ENCODE measurements at regions not wholly inside any gene's neighbourhood (a gene's known extent, or its start where the extent isn't known, plus 50 kb on each side); places are given as distances from the start of the nearest gene placed in this dataset.

DNA sequence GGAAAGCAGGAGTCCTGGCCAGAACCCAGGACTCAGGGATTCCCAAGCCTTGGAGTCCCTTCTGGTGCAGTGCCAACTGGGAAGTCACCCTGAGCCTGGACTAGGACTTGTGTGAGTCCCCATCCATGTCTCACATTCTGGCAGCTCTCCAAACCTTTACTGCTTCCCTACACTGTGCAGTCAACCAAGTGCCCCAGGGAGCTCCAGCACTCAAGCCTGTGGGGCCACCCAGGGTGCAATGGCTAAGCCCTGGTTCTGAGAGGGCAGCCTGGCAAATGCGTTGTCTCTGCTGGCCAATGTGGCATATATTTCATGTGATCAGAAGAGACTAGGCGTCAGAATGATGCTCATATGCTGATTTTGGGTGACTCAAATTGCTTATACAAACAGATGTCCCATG lies 223.4 kb downstream of the SP3 start:
- no peaks in the 10 kb centered on the region for H3K36me3 ChIP-seq (ENCODE audit: control insufficient read depth, low read length)
- no peaks in the 10 kb centered on the region; the same call in 1 of the 2 replicates for H3K9me3 ChIP-seq (ENCODE audit: control insufficient read depth, insufficient read depth, low read length)
- H3K79me2 ChIP-seq (ENCODE audit: control insufficient read depth, low read length): no peaks in the 10 kb centered on the region
- no peaks in the 10 kb centered on the region for H3K9me2 ChIP-seq (replicated peaks; ENCODE audit: control insufficient read depth, low read length)
- TF ChIP-seq EZH2phosphoT487 (IDR thresholded peaks at IDR 0.05; ENCODE audit: borderline replicate concordance, low read length) (no peak), CTCF (IDR thresholded peaks at IDR 0.05; ENCODE audit: low read depth, low read length, poor library complexity, severe bottlenecking) (no peak)
- peaks cover 6% of the 10 kb centered on the region; the same call in 1 of the 2 replicates for H3K27me3 ChIP-seq (ENCODE audit: control insufficient read depth, low read length)
- no peaks in the 10 kb centered on the region for H3K4me1 ChIP-seq (ENCODE audit: control insufficient read depth, low read length)
- no peaks in the 10 kb centered on the region for H4K20me1 ChIP-seq (ENCODE audit: control insufficient read depth, insufficient read depth, low read depth, low read length)
- 0 out of 2 replicates have a peak, but pooled peaks cover 4% of the 10 kb centered on the region for H3F3A ChIP-seq (ENCODE audit: control insufficient read depth, insufficient read depth)
- no peak overlapping the region for H3K27ac ChIP-seq (ENCODE audit: low read depth, low read length)
- no peak overlapping the region for H3K4me3 ChIP-seq (ENCODE audit: low read length)
- no peak overlapping the region for H3K4me2 ChIP-seq (ENCODE audit: low read length)

GRCh38 chr2:173747035-173747434 lies 218.1 kb downstream of the SP3 start:
- no peaks in the 10 kb centered on the region for H4K20me1 ChIP-seq (ENCODE audit: control insufficient read depth, insufficient read depth, low read depth, low read length)
- H3K79me2 ChIP-seq (ENCODE audit: control insufficient read depth, low read length): no peaks in the 10 kb centered on the region
- no peak overlapping the region for H3K4me2 ChIP-seq (ENCODE audit: low read length)
- no peaks in the 10 kb centered on the region for H3F3A ChIP-seq (ENCODE audit: control insufficient read depth, insufficient read depth)
- no peaks in the 10 kb centered on the region for H3K9me3 ChIP-seq (ENCODE audit: control insufficient read depth, insufficient read depth, low read length)
- no peak for TF ChIP-seq EZH2phosphoT487 (IDR thresholded peaks at IDR 0.05; ENCODE audit: borderline replicate concordance, low read length)
- no peak for TF ChIP-seq CTCF (IDR thresholded peaks at IDR 0.05; ENCODE audit: low read depth, low read length, poor library complexity, severe bottlenecking)
- H3K4me1 ChIP-seq (ENCODE audit: control insufficient read depth, low read length): no peaks in the 10 kb centered on the region
- H3K4me3 ChIP-seq (ENCODE audit: low read length): no peak overlapping the region
- no peaks in the 10 kb centered on the region for H3K9me2 ChIP-seq (replicated peaks; ENCODE audit: control insufficient read depth, low read length)
- no peak overlapping the region for H3K27ac ChIP-seq (ENCODE audit: low read depth, low read length)
- H3K27me3 ChIP-seq (ENCODE audit: control insufficient read depth, low read length): peaks cover 7% of the 10 kb centered on the region; the same call in 1 of the 2 replicates
- H3K36me3 ChIP-seq (ENCODE audit: control insufficient read depth, low read length): no peaks in the 10 kb centered on the region

DNA sequence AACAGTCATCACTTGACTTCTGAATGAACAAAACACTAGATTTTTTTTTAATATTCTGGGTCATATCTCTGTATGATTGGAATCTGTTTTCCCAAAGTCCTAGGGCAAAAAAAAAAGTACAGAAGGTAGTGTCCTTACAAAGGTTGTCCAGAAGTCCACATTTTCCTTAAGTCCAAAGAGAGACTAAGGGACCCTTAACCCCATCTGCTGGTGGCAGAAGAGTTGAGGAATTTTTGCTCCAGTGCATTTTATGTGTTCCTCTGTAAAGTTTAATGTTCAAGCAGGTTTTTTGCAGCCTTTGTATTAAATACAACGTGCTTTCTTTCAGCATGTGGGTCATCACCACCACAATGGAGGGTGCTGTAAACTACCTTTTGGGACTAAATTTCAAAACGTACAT lies 215.9 kb downstream of the SP3 start:
- Histone ChIP-seq H4K20me1 (ENCODE audit: control insufficient read depth, insufficient read depth, low read depth, low read length) (no peaks in the 10 kb centered on the region), H3K4me3 (ENCODE audit: low read length) (no peak overlapping the region), H3K9me2 (replicated peaks; ENCODE audit: control insufficient read depth, low read length) (no peaks in the 10 kb centered on the region), H3F3A (ENCODE audit: control insufficient read depth, insufficient read depth) (no peaks in the 10 kb centered on the region), H3K4me2 (ENCODE audit: low read length) (no peak overlapping the region), H3K27me3 (ENCODE audit: control insufficient read depth, low read length) (peaks cover 3% of the 10 kb centered on the region; the same call in 1 of the 2 replicates), H3K9me3 (ENCODE audit: control insufficient read depth, insufficient read depth, low read length) (no peaks in the 10 kb centered on the region), H3K4me1 (ENCODE audit: control insufficient read depth, low read length) (no peaks in the 10 kb centered on the region), H3K27ac (ENCODE audit: low read depth, low read length) (no peak overlapping the region), H3K79me2 (ENCODE audit: control insufficient read depth, low read length) (no peaks in the 10 kb centered on the region), H3K36me3 (ENCODE audit: control insufficient read depth, low read length) (no peaks in the 10 kb centered on the region)
- TF ChIP-seq EZH2phosphoT487 (IDR thresholded peaks at IDR 0.05; ENCODE audit: borderline replicate concordance, low read length) (no peak), CTCF (IDR thresholded peaks at IDR 0.05; ENCODE audit: low read depth, low read length, poor library complexity, severe bottlenecking) (no peak)
